Type B pancreatic cell (in vitro differentiated cells): ENCODE measurements at regions not wholly inside any gene's neighbourhood (a gene's known extent, or its start where the extent isn't known, plus 50 kb on each side); places are given as distances from the start of the nearest gene placed in this dataset.

Experiments used
- DNase-seq: peaks from one replicate; pipeline ENCODE4 v3.0.0; 2021; ENCODE audit warnings: mixed read lengths; ENCODE audit not compliant: unreplicated experiment; ENCODE audit errors: extremely low spot score
- H3K27ac Mint-ChIP-seq: 2 replicates; pipeline ENCODE4 v1.8.0; 2021; ENCODE audit warnings: mild to moderate bottlenecking, mixed read lengths
- H3K27me3 Mint-ChIP-seq: 2 replicates; pipeline ENCODE4 v1.8.0; 2021; ENCODE audit warnings: mixed read lengths
- H3K36me3 Mint-ChIP-seq: 2 replicates; pipeline ENCODE4 v1.8.0; 2021; ENCODE audit warnings: mixed read lengths
- H3K4me1 Mint-ChIP-seq: one replicate; pipeline ENCODE4 v1.8.0; 2021; ENCODE audit warnings: mixed read lengths; ENCODE audit not compliant: unreplicated experiment
- H3K4me3 Mint-ChIP-seq: 2 replicates; pipeline ENCODE4 v1.8.0; 2021; ENCODE audit warnings: mild to moderate bottlenecking, mixed read lengths
- H3K9me3 Mint-ChIP-seq: 2 replicates; pipeline ENCODE4 v1.8.0; 2021; ENCODE audit warnings: mixed read lengths
- TF ChIP-seq, protein P1 (sequence below): fragments of 200-600 bp; sonication (generic); conservative IDR thresholded peaks from 2 replicates; pipeline ENCODE4 v1.5.0; 2021; ENCODE audit warnings: antibody characterized with exemption, mild to moderate bottlenecking

DNA sequence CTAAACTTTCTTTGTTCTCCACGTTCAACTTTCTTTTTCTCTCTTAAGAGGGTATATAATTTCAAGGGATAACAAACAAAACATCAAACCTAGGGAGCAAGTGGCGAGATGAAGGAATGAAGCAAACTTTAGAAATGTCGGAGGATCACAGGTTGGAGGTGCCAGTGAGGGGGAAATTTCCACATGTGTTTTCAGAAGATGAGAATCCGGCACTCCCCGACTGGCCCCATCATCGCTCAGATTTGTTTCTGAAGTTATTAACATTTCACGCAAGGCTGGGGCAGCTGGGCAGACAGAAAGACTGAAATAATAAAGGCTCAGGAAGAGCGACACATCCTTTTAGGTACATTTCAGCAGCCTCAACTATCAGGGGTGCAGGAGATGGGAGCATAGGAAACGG, 134.9 kb downstream of the SMIM20 start:
- peak overlapping the region; percentile 60 for H3K27ac Mint-ChIP-seq
- no peak overlapping the region for H3K4me3 Mint-ChIP-seq
- TF ChIP-seq, protein P1, sequence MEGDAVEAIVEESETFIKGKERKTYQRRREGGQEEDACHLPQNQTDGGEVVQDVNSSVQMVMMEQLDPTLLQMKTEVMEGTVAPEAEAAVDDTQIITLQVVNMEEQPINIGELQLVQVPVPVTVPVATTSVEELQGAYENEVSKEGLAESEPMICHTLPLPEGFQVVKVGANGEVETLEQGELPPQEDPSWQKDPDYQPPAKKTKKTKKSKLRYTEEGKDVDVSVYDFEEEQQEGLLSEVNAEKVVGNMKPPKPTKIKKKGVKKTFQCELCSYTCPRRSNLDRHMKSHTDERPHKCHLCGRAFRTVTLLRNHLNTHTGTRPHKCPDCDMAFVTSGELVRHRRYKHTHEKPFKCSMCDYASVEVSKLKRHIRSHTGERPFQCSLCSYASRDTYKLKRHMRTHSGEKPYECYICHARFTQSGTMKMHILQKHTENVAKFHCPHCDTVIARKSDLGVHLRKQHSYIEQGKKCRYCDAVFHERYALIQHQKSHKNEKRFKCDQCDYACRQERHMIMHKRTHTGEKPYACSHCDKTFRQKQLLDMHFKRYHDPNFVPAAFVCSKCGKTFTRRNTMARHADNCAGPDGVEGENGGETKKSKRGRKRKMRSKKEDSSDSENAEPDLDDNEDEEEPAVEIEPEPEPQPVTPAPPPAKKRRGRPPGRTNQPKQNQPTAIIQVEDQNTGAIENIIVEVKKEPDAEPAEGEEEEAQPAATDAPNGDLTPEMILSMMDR, result no peak
- no peak for DNase-seq
- H3K9me3 Mint-ChIP-seq, result peaks cover 7% of the 10 kb centered on the region
- peaks cover 26% of the 10 kb centered on the region for H3K4me1 Mint-ChIP-seq
- no peaks in the 10 kb centered on the region for H3K36me3 Mint-ChIP-seq
- peaks cover 9% of the 10 kb centered on the region for H3K27me3 Mint-ChIP-seq

DNA sequence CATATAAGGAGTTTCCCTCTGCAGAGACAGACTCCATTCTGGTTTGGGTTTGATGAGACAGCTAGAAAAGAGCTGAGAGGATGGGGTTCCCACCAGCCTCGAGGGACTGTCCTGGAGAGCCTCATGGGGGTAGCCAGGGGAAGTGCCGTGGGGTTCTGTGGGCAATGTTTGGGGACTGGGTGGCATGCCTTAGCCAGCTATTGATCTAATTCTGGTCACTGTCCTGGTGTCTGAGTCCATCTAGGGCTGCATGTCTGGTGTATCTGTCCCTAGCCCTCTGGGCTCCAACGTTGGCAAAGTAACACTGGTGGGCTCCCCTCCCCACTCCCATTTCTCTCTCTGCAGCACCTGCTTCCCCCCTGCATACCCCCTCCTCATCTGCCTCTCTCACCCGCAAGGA, 135.4 kb downstream of the SMIM20 start:
- H3K9me3 Mint-ChIP-seq, result peaks cover 7% of the 10 kb centered on the region
- no peaks in the 10 kb centered on the region for H3K36me3 Mint-ChIP-seq
- peaks cover 9% of the 10 kb centered on the region for H3K27me3 Mint-ChIP-seq
- peaks cover 26% of the 10 kb centered on the region for H3K4me1 Mint-ChIP-seq
- no peak for DNase-seq
- no peak overlapping the region for H3K4me3 Mint-ChIP-seq
- TF ChIP-seq, protein P1, result no peak
- H3K27ac Mint-ChIP-seq, result no peak overlapping the region

- Mint-ChIP-seq H3K9me3 (peaks cover 7% of the 10 kb centered on the region), H3K27ac (no peak overlapping the region), H3K4me1 (peaks cover 26% of the 10 kb centered on the region), H3K27me3 (peaks cover 9% of the 10 kb centered on the region), H3K36me3 (no peaks in the 10 kb centered on the region), H3K4me3 (no peak overlapping the region)
- DNase-seq, result no peak
- TF ChIP-seq, protein P1, result no peak
Measured at GRCh38 chr4:26050212-26050643, 136.2 kb downstream of the SMIM20 start.

- no peak overlapping the region for H3K4me3 Mint-ChIP-seq
- DNase-seq, result no peak
- peaks cover 26% of the 10 kb centered on the region for H3K4me1 Mint-ChIP-seq
- no peaks in the 10 kb centered on the region for H3K36me3 Mint-ChIP-seq
- H3K9me3 Mint-ChIP-seq, result peaks cover 7% of the 10 kb centered on the region
- H3K27ac Mint-ChIP-seq, result peak overlapping the region; percentile 29
- H3K27me3 Mint-ChIP-seq, result peaks cover 9% of the 10 kb centered on the region
- TF ChIP-seq, protein P1, result no peak
Measured at GRCh38 chr4:26050671-26051070, 136.7 kb downstream of the SMIM20 start.

GRCh38 chr4:26051240-26051639, 137.2 kb downstream of the SMIM20 start:
- Mint-ChIP-seq H3K27me3 (peaks cover 10% of the 10 kb centered on the region), H3K4me1 (peaks cover 26% of the 10 kb centered on the region), H3K27ac (no peak overlapping the region), H3K4me3 (no peak overlapping the region), H3K36me3 (no peaks in the 10 kb centered on the region), H3K9me3 (peaks cover 7% of the 10 kb centered on the region)
- DNase-seq, result no peak
- TF ChIP-seq, protein P1, result no peak
